Neural progenitor cell (in vitro differentiated cells): ENCODE measurements at regions not wholly inside any gene's neighbourhood (a gene's known extent, or its start where the extent isn't known, plus 50 kb on each side); places are given as distances from the start of the nearest gene placed in this dataset.

ENCODE experiments used
- DNase-seq: peaks from one replicate; pipeline ENCODE4 v3.0.0-alpha.2; 2016; ENCODE audit warnings: low spot score
- H2AFZ ChIP-seq: fragments of 200-600 bp; sonication (generic); replicated peaks from 2 replicates; pipeline ENCODE4 v1.6.1; 2016; ENCODE audit warnings: antibody characterized with exemption
- H3F3A ChIP-seq: fragments of 200-600 bp; sonication (generic); 2 replicates; pipeline ENCODE4 v1.6.1; 2016; ENCODE audit warnings: antibody characterized with exemption, low read depth
- H3K27ac ChIP-seq: fragments of 200-600 bp; sonication (generic); 2 replicates; pipeline ENCODE4 v1.5.1; 2016; ENCODE audit warnings: mild to moderate bottlenecking
- H3K27me3 ChIP-seq: fragments of 200-600 bp; sonication (generic); 2 replicates; pipeline ENCODE4 v1.6.1; 2016; ENCODE audit warnings: mild to moderate bottlenecking, moderate library complexity
- H3K36me3 ChIP-seq: fragments of 200-600 bp; sonication (generic); 2 replicates; pipeline ENCODE4 v1.5.1; 2016
- H3K4me1 ChIP-seq: fragments of 200-600 bp; sonication (generic); 2 replicates; pipeline ENCODE4 v1.6.1; 2016; ENCODE audit warnings: mixed run types
- H3K4me2 ChIP-seq: fragments of 200-600 bp; sonication (generic); 2 replicates; pipeline ENCODE4 v1.6.1; 2016
- H3K4me3 ChIP-seq: fragments of 200-600 bp; sonication (generic); 2 replicates; pipeline ENCODE4 v1.5.1; 2016
- H3K79me2 ChIP-seq: fragments of 200-600 bp; sonication (generic); 2 replicates; pipeline ENCODE4 v1.6.1; 2016; ENCODE audit warnings: low read depth
- H3K9ac ChIP-seq: fragments of 200-600 bp; sonication (generic); 2 replicates; pipeline ENCODE4 v1.6.1; 2016
- H3K9me3 ChIP-seq: fragments of 200-600 bp; sonication (generic); 2 replicates; pipeline ENCODE4 v1.5.1; 2016; ENCODE audit warnings: low read depth
- H4K20me1 ChIP-seq: fragments of 200-600 bp; sonication (generic); 2 replicates; pipeline ENCODE4 v1.6.1; 2016; ENCODE audit warnings: low read depth
- H3K27ac Mint-ChIP-seq: 3 replicates; pipeline ENCODE4 v1.8.0; 2021; ENCODE audit warnings: mixed read lengths
- H3K27me3 Mint-ChIP-seq: 2 replicates; pipeline ENCODE4 v1.8.0; 2022; ENCODE audit warnings: low read depth, mild to moderate bottlenecking, inconsistent platforms, moderate library complexity, mixed read lengths; ENCODE audit not compliant: insufficient read depth
- H3K36me3 Mint-ChIP-seq: 3 replicates; pipeline ENCODE4 v1.8.0; 2021; ENCODE audit warnings: mixed read lengths
- H3K4me1 Mint-ChIP-seq: 3 replicates; pipeline ENCODE4 v1.8.0; 2021; ENCODE audit warnings: mixed read lengths
- H3K4me3 Mint-ChIP-seq: 3 replicates; pipeline ENCODE4 v1.8.0; 2021; ENCODE audit warnings: mild to moderate bottlenecking, moderate library complexity, mixed read lengths
- H3K9me3 Mint-ChIP-seq: 3 replicates; pipeline ENCODE4 v1.8.0; 2020; ENCODE audit warnings: mixed read lengths
- EZH2 ChIP-seq: fragments of 200-600 bp; sonication (generic); IDR thresholded peaks from 2 replicates; pipeline ENCODE4 v1.6.1; 2017; ENCODE audit warnings: antibody characterized with exemption, mild to moderate bottlenecking, moderate library complexity
- EZH2phosphoT487 ChIP-seq: fragments of 200-600 bp; sonication (generic); IDR thresholded peaks from 2 replicates; pipeline ENCODE4 v1.6.1; 2017; ENCODE audit warnings: antibody characterized with exemption
- TF ChIP-seq, protein P1 (sequence below): fragments of 200-600 bp; sonication (generic); IDR thresholded peaks from 2 replicates; pipeline ENCODE4 v1.5.1; 2017; ENCODE audit warnings: antibody characterized with exemption, mild to moderate bottlenecking

DNA sequence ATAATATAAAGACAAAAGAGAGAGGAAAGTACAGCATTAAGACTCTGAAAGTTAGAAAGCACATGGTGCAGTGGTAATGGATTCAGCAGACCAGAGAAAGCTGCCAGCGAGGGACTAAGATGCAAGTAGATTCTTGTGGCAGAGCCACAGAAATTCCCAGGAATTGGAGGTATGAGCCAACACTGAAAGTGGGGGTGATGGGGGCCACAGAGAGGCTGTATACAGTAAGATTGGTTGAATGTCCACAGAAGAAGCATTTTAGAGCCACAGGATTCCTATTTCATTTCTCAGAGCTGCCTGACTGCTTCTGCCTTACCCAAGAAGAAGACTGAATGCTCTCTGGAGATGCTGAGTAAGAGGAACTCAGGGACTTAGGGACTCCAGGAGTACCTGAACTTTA is 295.0 kb downstream of the LMO7 start:
- no peaks in the 10 kb centered on the region for H3F3A ChIP-seq
- no peaks in the 10 kb centered on the region for H3K36me3 Mint-ChIP-seq
- peak; percentile 2 for DNase-seq
- TF ChIP-seq, protein P1, sequence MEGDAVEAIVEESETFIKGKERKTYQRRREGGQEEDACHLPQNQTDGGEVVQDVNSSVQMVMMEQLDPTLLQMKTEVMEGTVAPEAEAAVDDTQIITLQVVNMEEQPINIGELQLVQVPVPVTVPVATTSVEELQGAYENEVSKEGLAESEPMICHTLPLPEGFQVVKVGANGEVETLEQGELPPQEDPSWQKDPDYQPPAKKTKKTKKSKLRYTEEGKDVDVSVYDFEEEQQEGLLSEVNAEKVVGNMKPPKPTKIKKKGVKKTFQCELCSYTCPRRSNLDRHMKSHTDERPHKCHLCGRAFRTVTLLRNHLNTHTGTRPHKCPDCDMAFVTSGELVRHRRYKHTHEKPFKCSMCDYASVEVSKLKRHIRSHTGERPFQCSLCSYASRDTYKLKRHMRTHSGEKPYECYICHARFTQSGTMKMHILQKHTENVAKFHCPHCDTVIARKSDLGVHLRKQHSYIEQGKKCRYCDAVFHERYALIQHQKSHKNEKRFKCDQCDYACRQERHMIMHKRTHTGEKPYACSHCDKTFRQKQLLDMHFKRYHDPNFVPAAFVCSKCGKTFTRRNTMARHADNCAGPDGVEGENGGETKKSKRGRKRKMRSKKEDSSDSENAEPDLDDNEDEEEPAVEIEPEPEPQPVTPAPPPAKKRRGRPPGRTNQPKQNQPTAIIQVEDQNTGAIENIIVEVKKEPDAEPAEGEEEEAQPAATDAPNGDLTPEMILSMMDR: no peak
- H3K4me1 ChIP-seq: no peaks in the 10 kb centered on the region
- H2AFZ ChIP-seq: peak overlapping the region; percentile 48
- H3K4me1 Mint-ChIP-seq: no peaks in the 10 kb centered on the region
- H3K9me3 Mint-ChIP-seq: no peaks in the 10 kb centered on the region
- H3K27ac Mint-ChIP-seq: peak overlapping the region; percentile 72
- no peaks in the 10 kb centered on the region for H3K27me3 Mint-ChIP-seq
- no peak overlapping the region for H3K4me2 ChIP-seq
- no peaks in the 10 kb centered on the region for H3K9me3 ChIP-seq
- H3K4me3 ChIP-seq: no peak overlapping the region
- no peaks in the 10 kb centered on the region for H3K27me3 ChIP-seq
- no peak overlapping the region for H3K9ac ChIP-seq
- no peaks in the 10 kb centered on the region for H4K20me1 ChIP-seq
- H3K4me3 Mint-ChIP-seq: no peak overlapping the region
- H3K27ac ChIP-seq: no peak overlapping the region
- no peaks in the 10 kb centered on the region for H3K79me2 ChIP-seq
- H3K36me3 ChIP-seq: no peaks in the 10 kb centered on the region

DNA sequence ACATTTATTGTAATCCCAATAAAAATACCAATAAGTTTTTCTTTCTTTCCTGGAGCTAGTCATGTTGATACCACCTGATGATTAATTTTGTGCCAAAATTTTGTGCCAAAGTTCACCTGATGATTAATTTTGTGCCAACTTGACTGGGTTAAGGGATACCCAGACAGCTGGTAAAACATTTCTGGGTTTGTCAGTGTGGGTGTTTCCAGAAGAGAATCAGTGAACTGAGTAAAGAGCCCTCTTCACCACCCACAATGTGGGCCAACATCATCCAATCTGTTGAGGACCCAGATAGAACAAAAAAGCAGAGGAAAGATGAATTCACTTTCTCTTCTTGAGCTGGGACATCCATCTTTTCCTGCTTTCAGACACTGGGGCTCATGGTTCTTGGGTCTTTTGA is 292.9 kb downstream of the LMO7 start:
- H2AFZ ChIP-seq: no peak overlapping the region
- Mint-ChIP-seq H3K4me3 (no peak overlapping the region), H3K4me1 (no peaks in the 10 kb centered on the region), H3K36me3 (no peaks in the 10 kb centered on the region), H3K9me3 (no peaks in the 10 kb centered on the region), H3K27ac (no peak overlapping the region), H3K27me3 (no peaks in the 10 kb centered on the region)
- no peaks in the 10 kb centered on the region for H3K4me1 ChIP-seq
- H4K20me1 ChIP-seq: no peaks in the 10 kb centered on the region
- no peak overlapping the region for H3K4me2 ChIP-seq
- no peaks in the 10 kb centered on the region for H3K27me3 ChIP-seq
- H3K4me3 ChIP-seq: no peak overlapping the region
- H3K27ac ChIP-seq: no peak overlapping the region
- no peaks in the 10 kb centered on the region for H3F3A ChIP-seq
- H3K9me3 ChIP-seq: no peaks in the 10 kb centered on the region
- no peak overlapping the region for H3K9ac ChIP-seq
- no peak for DNase-seq
- no peaks in the 10 kb centered on the region for H3K36me3 ChIP-seq
- no peaks in the 10 kb centered on the region for H3K79me2 ChIP-seq
- TF ChIP-seq EZH2 (no peak), EZH2phosphoT487 (no peak)
- TF ChIP-seq, protein P1: no peak

DNA sequence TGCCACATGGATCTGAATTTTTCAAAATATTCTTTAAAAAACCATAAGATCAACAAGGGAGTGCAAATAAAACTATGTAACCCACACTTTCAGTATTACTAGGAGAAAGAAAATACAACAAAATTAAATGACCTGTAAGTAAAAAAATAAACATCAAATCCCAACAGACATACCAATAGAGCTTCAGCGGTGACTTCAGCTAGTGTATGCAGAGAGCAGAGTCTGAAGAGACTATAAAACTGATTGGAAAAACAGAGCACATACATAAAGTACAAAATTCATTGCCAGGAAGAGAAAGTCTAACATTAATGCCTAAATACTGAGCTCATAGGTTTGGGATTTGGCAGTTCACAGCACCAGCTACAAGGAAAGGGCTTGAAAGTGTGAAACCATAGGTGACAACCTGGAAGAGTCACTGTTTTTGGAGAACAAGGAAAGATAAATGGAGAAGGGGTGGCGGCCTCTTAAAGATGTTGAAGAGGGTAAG is 291.1 kb downstream of the LMO7 start:
- Histone ChIP-seq H3K4me1 (no peaks in the 10 kb centered on the region), H3K79me2 (no peaks in the 10 kb centered on the region), H3K4me3 (no peak overlapping the region), H3K27ac (no peak overlapping the region), H3K36me3 (no peaks in the 10 kb centered on the region), H3F3A (no peaks in the 10 kb centered on the region), H4K20me1 (no peaks in the 10 kb centered on the region), H2AFZ (no peak overlapping the region), H3K9me3 (no peaks in the 10 kb centered on the region), H3K9ac (no peak overlapping the region), H3K4me2 (no peak overlapping the region), H3K27me3 (no peaks in the 10 kb centered on the region)
- Mint-ChIP-seq H3K9me3 (no peaks in the 10 kb centered on the region), H3K27me3 (no peaks in the 10 kb centered on the region), H3K27ac (no peak overlapping the region), H3K4me3 (no peak overlapping the region), H3K4me1 (no peaks in the 10 kb centered on the region), H3K36me3 (no peaks in the 10 kb centered on the region)
- TF ChIP-seq, protein P1: no peak
- TF ChIP-seq EZH2phosphoT487 (no peak), EZH2 (no peak)
- DNase-seq: no peak

DNA sequence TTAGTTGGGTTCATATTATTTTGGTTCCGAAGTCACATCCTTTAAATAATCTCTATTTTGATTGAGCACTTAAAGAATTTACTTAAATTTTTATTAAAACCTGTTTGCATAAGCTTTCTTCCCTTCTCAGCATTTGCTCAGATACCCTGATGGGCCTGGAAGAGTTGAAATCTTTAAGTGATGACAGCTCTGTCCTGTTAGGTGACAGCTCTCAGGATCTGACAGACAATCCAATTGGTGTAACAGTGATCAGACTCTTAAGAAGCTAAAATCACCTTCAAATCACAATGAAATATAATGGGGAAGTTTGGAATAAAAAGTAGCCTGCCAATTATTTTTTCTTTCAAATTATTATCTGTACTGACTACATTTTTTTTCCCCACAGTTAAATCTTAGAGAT is 284.4 kb downstream of the LMO7 start:
- Mint-ChIP-seq H3K27ac (no peak overlapping the region), H3K9me3 (peaks cover 3% of the 10 kb centered on the region), H3K4me1 (no peaks in the 10 kb centered on the region)

More for the DNA sequence above, 284.4 kb downstream of the LMO7 start:
- no peaks in the 10 kb centered on the region for H3K9me3 ChIP-seq
- no peak overlapping the region for H3K4me3 ChIP-seq
- no peaks in the 10 kb centered on the region for H3K36me3 Mint-ChIP-seq
- H3K27ac ChIP-seq: no peak overlapping the region
- DNase-seq: no peak
- no peaks in the 10 kb centered on the region for H3K79me2 ChIP-seq
- no peaks in the 10 kb centered on the region for H3K27me3 Mint-ChIP-seq
- H3K9ac ChIP-seq: no peak overlapping the region
- H2AFZ ChIP-seq: no peak overlapping the region
- no peaks in the 10 kb centered on the region for H4K20me1 ChIP-seq
- TF ChIP-seq EZH2 (no peak), EZH2phosphoT487 (no peak)
- TF ChIP-seq, protein P1: no peak
- H3K4me1 ChIP-seq: no peaks in the 10 kb centered on the region
- no peaks in the 10 kb centered on the region for H3K27me3 ChIP-seq
- H3K4me2 ChIP-seq: no peak overlapping the region
- H3K36me3 ChIP-seq: no peaks in the 10 kb centered on the region
- no peak overlapping the region for H3K4me3 Mint-ChIP-seq
- H3F3A ChIP-seq: no peaks in the 10 kb centered on the region
